NCI-H2081 treated with DMSO at 0.1 percent for 48 hours (cell line): ENCODE measurements at regions not wholly inside any gene's neighbourhood (a gene's known extent, or its start where the extent isn't known, plus 50 kb on each side); places are given as distances from the start of the nearest gene placed in this dataset.
A peak's percentile ranks its signal among the peaks of the same experiment; 100 is the strongest.
"Not testable (repeated sequence)": the region's sequence is repeated elsewhere in the genome, so short reads cannot be mapped to it uniquely, and the experiment has no call there.

Source experiments
- DNase-seq: peaks from one replicate; lab custom pipeline; 2025; lab: John Stamatoyannopoulos, UW

DNA sequence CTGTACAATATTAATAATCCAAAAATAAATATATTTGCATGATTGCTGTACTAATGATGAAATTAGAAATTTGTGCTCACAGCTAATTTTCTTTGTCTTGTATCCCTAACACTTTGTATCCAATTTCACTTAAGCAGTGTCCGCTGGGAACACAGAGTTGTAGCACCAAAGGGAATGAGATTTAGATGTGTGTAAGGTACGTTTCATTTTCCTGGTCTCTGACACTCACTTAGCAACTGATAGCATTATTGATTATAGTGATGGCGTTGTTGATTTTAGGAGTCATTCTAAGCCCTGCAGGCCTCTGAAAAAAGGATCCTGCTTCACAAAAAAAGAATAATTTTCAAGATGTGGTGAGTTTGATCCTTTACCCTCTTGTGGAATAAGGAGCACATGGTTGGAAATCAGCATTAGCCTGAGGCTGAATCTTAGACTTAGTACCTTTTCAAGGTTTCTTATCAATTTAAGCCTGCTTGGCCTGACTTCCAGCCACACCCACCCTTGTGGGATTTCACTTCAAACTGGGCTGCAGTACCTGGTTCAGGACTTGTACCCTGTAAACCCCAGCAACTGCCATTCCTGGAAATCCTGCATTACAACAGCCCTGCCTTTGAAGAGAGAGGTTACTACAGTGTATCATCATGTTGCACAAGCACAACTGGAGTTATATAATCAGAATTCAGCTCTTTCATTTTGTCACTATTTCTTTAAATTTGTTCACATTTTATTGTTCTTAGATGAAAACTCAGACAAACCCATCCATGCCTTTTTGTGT is 116.2 kb downstream of the RND3 start:
- no peak for DNase-seq

DNA sequence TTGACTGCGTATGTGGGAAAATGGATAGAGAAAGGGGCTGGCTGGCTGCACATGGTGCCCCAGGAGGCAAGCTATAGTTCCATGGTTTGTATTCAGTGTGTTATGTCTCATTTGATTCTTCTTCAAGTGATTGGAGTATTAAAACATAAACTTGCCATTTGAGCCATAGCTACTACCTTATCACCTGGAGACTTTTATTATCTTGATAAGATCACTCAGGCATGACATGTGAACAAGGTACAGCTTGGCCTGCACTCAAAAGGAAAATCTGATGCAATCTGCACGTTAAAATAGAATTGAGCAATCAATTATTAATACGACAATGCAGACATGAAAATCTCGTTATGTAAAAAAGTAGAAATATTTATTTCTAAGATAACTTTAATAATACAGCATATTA is 116.9 kb downstream of the RND3 start:
- no peak for DNase-seq

DNA sequence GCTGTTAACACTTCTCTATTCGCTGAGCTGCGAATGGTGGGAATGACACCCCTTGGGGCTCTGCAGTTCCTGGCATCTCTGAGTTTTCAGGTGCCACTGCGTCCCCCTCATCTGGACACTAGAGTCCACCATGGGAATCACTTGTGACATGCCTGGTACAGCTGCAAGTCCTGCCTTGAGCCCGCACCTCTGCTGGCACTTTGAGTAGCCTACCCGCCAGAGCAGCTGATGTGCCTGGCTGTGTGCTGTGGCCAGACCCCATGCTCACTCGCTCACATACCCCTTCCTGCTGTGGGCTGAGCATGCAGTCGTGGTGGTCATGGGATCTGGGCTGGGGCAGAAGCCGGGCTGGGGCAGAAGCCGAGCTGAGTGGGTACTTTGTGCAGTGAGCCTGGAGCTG is 117.6 kb downstream of the RND3 start:
- DNase-seq, result no peak

DNA sequence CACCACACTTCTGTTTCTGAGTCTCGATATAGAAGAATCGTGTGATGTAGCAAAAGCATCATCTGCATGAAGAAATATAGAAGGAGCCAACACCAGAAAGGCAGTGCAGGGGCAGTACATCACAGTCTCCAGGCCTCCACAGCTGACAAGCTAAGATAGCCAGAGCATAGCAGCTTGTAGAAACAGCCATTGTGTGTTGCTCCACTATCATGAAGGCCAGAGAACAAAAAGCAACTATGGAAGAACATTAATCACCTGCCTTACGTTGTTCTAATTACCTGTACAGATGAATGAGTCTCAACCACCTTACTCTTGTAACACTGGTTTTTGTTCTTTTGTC is 129.0 kb downstream of the RND3 start:
- DNase-seq, result no peak

DNA sequence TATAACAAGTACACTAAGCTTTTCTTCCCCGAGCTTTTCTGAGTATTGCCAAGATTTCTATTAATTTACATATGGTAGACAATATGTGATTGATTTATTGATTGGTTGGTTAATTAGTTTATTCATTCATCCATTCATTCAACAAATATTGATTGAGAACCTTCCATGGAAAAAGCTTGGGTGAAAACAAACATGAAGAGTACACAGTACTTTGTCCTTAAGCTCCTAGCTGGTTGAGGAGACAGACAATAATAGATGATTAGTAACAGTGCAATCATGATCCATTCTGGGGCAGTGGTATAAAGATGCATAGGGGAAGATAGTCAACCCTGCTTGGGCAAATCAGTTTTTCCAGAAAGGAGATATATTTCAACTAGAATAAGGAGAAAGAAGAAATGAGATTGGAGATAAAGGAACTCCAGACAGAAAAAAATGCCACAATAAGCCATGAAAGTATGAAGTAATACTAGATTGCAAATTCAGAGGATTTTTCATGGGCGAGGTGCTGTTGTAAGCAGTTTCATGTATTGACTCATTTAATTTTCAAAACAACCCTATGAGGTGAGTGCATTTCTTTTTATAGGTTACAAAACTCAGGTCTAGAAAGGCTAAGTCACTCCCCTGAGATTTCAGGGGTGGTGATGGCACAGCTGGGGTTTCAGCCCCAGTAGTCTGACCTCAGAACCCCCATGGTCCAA is 129.5 kb downstream of the RND3 start:
- DNase-seq, result no peak

DNA sequence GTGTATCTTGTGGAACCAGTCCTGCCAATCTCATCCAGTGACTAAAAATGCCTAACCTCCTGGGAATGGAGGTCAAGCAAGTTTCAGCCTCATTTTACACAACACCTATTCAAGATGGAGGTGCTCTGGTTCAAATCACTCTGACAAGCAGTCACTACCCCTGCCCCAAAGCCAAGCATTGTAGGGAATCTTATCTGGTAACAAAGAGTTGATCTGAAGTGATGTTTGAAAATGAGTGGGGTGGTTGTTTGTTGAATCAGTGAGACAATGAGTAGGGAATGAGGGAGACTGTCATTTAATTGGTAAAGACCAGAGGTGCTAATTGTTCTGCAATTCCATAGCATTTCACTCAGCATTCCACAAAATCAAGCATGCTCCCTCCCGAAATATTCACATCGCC is 132.0 kb downstream of the RND3 start:
- DNase-seq, result no peak

DNA sequence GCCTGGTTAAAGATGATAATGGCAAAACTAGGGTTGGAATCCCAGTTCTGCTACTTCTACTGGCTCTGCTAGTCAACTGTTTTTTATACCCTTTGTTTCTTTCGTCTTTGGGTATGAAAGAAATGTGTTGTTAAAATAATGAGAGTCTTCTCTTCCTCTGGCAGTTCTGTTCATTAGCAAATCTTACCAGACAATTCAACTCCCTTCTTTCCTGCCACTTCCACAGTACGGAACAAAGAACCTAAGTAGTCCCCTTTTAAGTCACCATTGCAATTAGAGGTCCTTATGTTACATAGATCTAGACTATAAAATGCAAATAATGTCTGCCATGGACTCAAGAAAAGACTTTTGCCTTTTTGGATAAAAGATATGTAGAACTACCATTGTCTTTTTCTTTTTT is 134.1 kb downstream of the RND3 start:
- DNase-seq, result no peak

DNA sequence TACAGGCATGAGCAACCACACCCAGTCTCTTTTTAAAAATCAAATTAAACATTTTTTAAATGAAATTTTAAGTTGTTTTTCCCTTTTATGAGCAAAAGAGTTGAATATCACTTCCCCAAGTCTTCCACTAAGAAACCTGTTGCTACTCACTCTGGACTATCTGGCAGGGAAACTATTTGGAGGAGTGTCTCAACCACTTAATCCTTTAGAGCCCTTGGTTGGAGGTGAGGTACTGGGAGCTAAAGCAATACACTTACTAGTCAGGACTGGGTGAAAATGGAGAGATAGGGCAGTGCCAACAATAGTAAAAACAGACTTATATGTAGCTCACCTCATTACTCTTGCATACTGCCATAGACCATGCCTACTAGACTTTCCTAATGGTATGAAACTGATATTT is 135.5 kb downstream of the RND3 start:
- no peak for DNase-seq

DNA sequence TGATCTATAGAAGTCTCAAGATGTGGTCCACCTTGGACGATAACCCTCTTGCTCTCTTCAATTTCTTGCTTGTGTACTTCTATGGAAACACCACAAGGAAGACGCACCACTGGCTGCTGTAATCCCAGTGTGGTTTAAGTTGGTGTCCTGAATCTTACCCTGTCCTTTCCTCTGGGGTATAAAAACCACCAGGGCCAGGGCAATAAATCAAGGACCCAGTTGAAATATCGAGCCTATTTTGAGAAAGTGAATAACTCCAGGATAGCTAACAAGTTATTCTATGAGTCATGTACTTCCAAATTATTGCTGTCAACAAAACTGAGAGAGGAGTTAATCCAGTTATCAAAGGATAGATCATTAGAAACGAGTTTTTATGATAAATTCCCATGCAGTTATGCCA is 137.0 kb downstream of the RND3 start:
- DNase-seq, result no peak

DNA sequence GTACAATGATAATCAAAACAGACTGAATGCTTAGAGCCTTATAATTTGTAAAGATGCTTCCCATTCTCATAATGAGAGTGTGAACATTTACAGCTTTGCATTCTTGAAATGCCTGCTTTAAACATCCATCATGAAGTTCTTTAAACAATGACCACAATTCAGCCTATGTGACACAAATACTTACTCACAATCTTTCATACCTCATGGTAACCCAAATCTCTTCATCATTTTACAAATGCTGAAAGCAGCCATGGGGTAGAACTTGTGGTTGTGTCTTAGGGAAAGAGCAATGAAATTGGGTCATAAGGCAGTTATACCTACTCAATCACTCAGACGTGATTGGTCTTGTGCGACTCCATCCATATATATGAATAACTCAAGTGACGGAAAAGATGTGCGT is 140.7 kb downstream of the RND3 start:
- no peak for DNase-seq

DNA sequence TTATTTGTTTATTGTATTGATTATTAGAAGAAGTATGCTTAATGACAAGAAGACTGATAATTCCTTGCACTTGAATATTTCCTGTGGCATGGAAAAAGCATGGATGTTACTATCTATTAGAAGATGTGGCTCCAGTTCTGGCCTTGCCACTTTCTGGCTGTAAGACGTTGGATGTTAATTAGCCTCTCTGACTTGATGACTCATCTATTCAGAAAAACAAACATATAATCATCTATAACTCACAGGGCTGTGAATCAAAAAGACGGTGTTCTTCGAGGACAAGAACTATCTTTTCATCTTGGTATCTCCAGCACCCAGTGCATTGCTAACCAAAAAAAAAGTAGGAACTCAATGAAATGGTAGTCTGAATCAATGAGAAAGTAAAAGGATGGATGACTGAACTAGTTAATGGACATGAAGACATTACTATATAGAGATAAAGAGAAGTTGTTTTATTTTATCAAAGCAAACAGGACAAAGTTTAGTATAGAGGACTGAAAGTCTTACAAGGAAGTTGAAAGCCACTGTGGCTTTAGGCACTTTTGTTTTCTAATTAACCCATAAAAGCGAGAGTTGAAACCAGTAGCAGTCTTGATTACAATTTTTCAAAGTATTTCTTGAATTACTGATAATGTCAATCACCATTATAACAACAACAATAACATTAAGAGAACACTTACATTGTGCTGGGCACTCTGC is 145.3 kb downstream of the RND3 start:
- DNase-seq, result no peak

DNA sequence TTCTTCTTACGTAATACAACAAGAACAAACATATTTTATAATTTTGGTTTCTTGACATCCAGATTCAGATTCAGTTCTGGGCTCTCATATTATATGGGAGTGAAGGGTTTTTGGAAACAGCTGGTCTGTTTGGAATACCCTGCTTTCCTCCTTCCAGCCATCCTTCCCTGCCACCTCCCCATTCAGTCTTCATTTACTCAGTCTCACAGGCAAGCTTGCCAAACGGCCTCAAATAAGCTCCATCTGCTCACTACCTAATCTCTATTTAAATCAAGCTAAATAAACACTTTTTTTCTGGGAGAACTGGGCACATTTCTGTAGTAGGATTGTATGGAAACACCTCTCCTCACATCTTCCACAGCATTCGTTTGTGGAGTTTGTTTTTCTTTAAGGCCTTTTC is 147.5 kb downstream of the RND3 start:
- DNase-seq, result peak; percentile 71

DNA sequence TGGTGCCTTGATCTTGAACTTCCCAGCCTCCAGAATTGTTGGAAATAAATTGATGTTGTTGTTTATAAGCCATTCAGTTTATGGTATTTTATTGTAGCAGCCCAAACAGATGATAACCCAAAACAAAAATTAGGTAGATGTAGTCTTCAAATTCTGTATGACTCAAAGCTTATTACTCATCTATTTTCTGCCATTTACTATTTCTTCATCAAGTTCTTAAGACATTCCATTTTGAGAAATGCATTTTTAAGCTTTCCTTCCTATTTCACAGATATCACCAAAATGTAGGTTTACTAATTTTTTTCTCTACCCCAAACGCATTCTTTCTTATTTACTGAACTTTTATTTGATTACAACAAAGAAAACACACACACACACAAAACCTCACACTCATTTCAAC is 148.2 kb downstream of the RND3 start:
- no peak for DNase-seq

DNA sequence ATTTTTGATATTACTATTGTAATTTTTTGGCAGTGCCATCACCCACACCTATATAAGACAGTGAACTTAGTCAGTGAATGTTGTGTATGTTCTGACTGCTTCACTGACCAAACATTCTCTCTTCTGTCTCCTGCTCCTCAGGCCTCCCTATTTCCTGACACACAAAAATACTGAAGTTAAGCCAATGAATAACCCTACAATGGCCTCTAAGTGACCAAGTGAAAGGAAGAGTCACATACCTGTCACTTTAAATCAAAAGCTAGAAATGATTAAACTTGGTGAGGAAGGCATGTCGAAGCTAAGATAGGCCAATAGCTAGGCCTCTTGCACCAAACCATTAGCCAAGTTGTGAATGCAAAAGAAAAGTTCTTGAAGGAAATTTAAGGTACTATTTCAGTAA is 151.9 kb downstream of the RND3 start:
- no peak for DNase-seq

DNA sequence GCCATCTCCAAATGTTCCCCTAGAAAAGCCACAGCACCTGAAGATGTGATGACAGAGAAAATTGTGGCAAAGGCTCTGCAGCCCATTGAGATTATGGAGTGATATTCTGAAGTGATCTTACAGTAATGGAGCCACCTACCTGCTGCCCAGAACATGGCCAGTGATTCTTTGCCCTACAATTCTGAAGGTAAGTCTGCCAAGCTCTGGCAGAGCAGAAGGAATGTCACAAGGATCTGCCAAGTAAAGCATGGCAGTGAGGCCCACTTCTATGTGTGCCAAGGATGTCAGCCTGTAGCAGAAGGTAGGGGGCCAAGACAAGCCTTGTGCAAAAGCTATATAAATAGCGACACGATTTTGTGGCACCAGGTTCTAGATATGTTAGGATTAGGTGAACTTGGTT is 155.1 kb downstream of the RND3 start:
- DNase-seq, result no peak

DNA sequence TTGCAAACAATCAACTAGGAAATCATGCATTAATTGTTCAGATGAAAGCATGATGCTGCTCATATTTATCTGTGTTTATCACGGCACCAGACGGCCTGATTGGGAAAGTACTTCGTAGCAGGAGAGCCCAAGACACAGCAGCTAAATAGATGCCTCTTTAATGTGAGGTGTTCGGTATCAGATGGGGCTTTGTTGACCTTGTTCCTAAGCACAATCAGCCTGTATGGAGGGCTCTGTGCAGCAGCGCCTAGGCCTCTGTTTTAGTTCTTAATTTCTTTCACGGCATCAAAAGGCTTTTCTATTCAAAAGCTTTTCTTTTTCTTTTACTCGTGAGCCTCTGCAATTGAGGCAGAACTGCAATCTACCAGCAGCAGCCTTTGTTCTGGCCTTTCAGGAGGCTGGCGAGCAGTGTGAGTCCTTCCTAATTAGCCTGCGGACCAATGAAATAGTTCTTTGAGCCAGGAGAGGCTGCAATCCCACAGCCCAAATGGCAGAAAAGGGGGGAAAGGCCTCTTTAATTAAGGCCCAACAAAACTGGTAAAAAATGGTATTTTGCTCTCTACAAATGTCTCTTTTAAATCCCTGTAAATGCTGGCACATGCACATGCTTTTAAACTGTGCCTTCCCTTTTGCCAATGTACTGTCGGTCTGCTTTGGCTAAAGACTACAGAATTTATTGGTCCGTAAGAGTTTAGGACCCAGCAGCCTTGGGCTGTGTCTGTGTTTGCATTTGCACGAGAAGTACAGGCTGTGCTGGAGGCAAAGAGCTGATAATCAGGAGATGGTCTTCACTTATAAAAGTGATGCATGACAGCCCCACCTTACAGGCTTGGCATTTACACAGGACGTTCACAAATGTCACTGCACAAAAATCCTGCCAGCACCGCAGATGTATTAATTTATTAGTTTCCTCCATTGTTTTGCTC is 159.6 kb downstream of the RND3 start:
- no peak for DNase-seq

DNA sequence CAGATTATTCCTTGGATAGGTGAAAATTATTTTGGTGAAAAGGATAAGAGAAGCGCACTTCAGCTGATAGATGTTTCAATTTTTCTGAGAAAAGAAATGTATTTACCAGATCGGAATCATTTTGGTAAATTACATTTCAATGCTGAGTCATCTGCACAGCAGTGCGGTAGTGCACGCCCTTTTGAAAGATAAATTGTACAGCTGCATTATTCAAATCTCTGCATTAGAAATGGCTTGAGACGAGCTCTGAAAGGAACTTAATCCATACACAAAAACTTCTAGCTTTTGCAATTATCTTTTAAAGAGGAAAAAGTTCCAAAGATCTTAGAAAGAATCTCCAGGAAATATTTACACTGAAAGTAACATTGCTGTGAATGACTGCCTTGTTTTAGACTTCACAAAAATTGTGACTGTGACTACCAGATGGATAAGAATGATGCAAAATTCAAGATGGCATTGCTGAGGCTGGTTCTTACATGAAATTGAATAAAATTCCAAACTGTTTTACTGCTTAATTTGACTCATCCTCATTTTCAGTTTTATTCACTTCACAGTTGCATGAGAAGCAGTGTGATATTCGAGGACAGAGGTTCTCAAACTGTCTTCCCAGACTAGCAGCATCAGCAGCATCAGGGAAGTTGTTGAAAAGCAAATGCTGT is 161.7 kb downstream of the RND3 start:
- no peak for DNase-seq

DNA sequence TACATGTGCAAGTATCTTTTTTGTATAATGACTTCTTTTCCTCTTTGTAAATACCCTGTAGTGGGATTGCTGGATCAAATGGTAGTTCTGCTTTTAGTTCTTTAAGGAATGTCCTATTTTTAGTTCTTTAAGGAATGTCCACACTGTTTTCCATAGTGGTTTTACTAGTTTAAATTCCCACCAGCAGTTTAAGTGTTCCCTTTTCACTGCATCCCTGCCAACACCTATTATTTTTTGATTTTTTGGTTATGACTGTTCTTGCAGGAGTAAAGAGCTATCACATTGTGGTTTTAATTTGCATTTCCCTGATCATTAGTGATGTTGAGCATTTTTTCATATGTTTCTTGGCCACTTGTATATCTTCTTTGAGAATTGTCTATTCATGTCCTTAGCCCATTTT is 164.4 kb downstream of the RND3 start:
- DNase-seq, result not testable (repeated sequence)

DNA sequence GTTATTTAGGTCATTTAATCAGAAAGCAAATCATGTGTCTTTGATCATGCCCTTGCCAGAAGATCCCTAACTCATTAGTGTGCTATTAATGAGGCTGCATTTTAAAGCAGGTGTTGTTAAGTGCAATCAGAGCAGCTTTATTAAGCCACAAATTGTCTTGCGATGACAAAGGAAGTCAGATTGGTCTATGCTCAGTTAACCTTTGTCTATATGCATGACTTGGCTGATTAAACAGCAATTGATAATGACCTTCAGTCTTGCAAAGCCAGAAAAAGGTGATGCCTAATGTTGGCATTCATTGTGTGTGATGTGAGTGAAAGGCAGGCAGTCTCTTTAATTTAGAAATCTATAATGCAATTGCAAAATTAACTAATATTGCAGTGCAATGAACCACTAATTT is 166.9 kb downstream of the RND3 start:
- no peak for DNase-seq

DNA sequence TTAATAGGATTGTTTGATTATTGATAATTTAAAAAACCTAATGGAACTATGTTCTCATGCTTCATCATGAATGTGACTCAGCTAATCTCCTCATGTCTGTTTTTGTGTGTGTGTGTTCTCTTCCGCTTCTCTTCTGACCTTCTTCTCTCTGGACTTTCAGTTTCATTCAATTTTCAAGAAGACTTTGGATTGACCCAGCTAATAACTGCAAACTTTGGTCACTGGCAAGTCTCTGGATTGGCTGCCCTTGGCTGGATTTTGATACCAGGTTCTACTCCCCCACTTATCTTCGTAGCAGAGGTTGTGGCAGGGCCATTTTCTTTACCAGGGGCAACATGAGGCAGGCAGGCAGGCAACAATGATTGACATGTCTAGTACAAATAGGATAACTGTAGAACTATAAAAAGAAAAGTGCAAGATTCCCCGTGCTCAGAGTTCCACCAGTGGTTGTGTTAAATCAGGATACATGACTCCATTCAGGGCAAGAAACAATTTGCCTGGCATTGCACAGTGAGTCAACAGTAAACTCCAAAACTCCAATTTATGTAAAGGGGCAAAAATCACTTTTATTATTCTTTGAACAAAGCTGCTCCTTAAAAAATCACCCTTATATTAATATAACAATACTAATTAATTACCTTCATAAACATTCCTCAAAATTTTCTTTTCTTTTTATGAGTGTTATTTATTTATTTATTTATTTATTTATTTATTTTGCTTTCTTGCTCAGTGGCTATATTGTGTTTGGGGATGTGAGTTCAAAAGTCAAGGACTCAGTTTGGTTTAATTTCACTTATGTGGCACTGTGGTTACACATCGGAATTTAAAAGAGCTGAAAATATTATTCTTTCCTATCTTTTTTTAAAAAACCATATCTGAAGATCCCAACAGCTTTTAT is 167.6 kb downstream of the RND3 start:
- no peak for DNase-seq

DNA sequence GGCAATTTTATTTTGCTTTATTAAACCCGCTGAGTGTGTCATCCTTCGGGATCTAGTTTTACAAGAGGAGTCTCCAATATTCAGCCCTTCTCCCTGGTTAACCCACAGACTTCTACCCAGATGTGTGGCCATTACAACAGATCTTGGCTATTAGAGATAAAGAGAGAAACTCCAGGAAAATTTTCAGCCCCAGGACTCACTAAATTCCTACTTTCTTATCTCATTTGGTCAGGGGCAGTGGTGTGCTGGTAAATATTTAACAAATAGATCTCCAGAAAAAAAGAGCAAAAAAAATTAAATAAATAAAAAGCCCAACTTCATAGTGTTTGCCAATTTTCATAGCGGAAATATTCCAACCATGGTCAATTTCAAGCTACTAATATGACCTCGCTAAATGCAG is 168.4 kb downstream of the RND3 start:
- no peak for DNase-seq
